ENCODE measurements at regions not wholly inside any gene's neighbourhood (a gene's known extent, or its start where the extent isn't known, plus 50 kb on each side); places are given as distances from the start of the nearest gene placed in this dataset.

GRCh38 chr6:82072751-82073150 lies 174.8 kb downstream of the IBTK start:
- Histone ChIP-seq H3K27me3 (replicated peaks in 2 of 5; ENCODE audit: control insufficient read depth in 4 of 5, insufficient read depth in 5 of 5, low read length in 4 of 5) (no peaks in the 10 kb centered on the region), H3K36me3 (ENCODE audit: control insufficient read depth in 4 of 4, insufficient read depth in 4 of 4, low read length in 3 of 4) (no peaks in the 10 kb centered on the region), H3K4me3 (ENCODE audit: control insufficient read depth in 1 of 7, extremely low read depth in 1 of 7, insufficient read depth in 4 of 7, low read depth in 2 of 7, low read length in 6 of 7) (no peak overlapping the region), H3K27ac (ENCODE audit: insufficient read depth in 1 of 2, low read depth in 1 of 2, low read length in 2 of 2, poor library complexity in 1 of 2, severe bottlenecking in 2 of 2) (no peak overlapping the region), H3K9me3 (ENCODE audit: control extremely low read depth in 1 of 5, control insufficient read depth in 4 of 5, insufficient read depth in 2 of 5, low read depth in 1 of 5, low read length in 4 of 5) (no peaks in the 10 kb centered on the region), H3K4me1 (ENCODE audit: control extremely low read depth in 1 of 4, control insufficient read depth in 4 of 4, insufficient read depth in 4 of 4, low read length in 3 of 4) (no peaks in the 10 kb centered on the region)
- CTCF ChIA-PET, result no interaction called here
- 100% methylated on average over 1 of the region's 4 CpGs for WGBS (ENCODE audit: insufficient coverage)
- DNase-seq, result no peak
- POLR2A ChIA-PET, result interaction anchor here (1.2 kb wide), 1 partner anchor 12 kb away, joined by 4 read pairs; no protein-coding TSS in a partner anchor

- DNase-seq, result no peak
- Histone ChIP-seq H3K4me3 (ENCODE audit: control insufficient read depth in 1 of 7, extremely low read depth in 1 of 7, insufficient read depth in 4 of 7, low read depth in 2 of 7, low read length in 6 of 7) (no peak overlapping the region), H3K9me3 (ENCODE audit: control extremely low read depth in 1 of 5, control insufficient read depth in 4 of 5, insufficient read depth in 2 of 5, low read depth in 1 of 5, low read length in 4 of 5) (no peaks in the 10 kb centered on the region), H3K4me1 (ENCODE audit: control extremely low read depth in 1 of 4, control insufficient read depth in 4 of 4, insufficient read depth in 4 of 4, low read length in 3 of 4) (peaks cover 0 to 2% (median 0%) of the 10 kb centered on the region in 4 experiments), H3K36me3 (ENCODE audit: control insufficient read depth in 4 of 4, insufficient read depth in 4 of 4, low read length in 3 of 4) (no peaks in the 10 kb centered on the region), H3K27ac (ENCODE audit: insufficient read depth in 1 of 2, low read depth in 1 of 2, low read length in 2 of 2, poor library complexity in 1 of 2, severe bottlenecking in 2 of 2) (no peak overlapping the region), H3K27me3 (replicated peaks in 2 of 5; ENCODE audit: control insufficient read depth in 4 of 5, insufficient read depth in 5 of 5, low read length in 4 of 5) (no peaks in the 10 kb centered on the region)
- ChIA-PET POLR2A (interaction anchor here (1.2 kb wide), 1 partner anchor 11 kb away, joined by 4 read pairs; no protein-coding TSS in a partner anchor), CTCF (no interaction called here)
- 89% methylated on average over 1 of the region's 1 CpG for WGBS (ENCODE audit: insufficient coverage)
Observed at GRCh38 chr6:82072121-82072521, 175.4 kb downstream of the IBTK start.

GRCh38 chr6:82068721-82069120 lies 178.8 kb downstream of the IBTK start:
- ChIA-PET CTCF (no interaction called here), POLR2A (no interaction called here)
- DNase-seq, result no peak
- no peaks in the 10 kb centered on the region for H3K36me3 ChIP-seq (ENCODE audit: control insufficient read depth in 4 of 4, insufficient read depth in 4 of 4, low read length in 3 of 4)
- H3K27me3 ChIP-seq (replicated peaks in 2 of 5; ENCODE audit: control insufficient read depth in 4 of 5, insufficient read depth in 5 of 5, low read length in 4 of 5), result no peaks in the 10 kb centered on the region
- H3K4me1 ChIP-seq (ENCODE audit: control extremely low read depth in 1 of 4, control insufficient read depth in 4 of 4, insufficient read depth in 4 of 4, low read length in 3 of 4), result peaks cover 0 to 4% (median 0%) of the 10 kb centered on the region in 4 experiments
- no peak overlapping the region for H3K4me3 ChIP-seq (ENCODE audit: control insufficient read depth in 1 of 7, extremely low read depth in 1 of 7, insufficient read depth in 4 of 7, low read depth in 2 of 7, low read length in 6 of 7)
- H3K27ac ChIP-seq (ENCODE audit: insufficient read depth in 1 of 2, low read depth in 1 of 2, low read length in 2 of 2, poor library complexity in 1 of 2, severe bottlenecking in 2 of 2), result no peak overlapping the region
- H3K9me3 ChIP-seq (ENCODE audit: control extremely low read depth in 1 of 5, control insufficient read depth in 4 of 5, insufficient read depth in 2 of 5, low read depth in 1 of 5, low read length in 4 of 5), result no peaks in the 10 kb centered on the region
- 50% methylated on average over 2 of the region's 2 CpGs for WGBS (ENCODE audit: insufficient coverage)

GRCh38 chr6:82066991-82067411 lies 180.5 kb downstream of the IBTK start:
- no peaks in the 10 kb centered on the region for H3K36me3 ChIP-seq (ENCODE audit: control insufficient read depth in 4 of 4, insufficient read depth in 4 of 4, low read length in 3 of 4)
- H3K27me3 ChIP-seq (replicated peaks in 2 of 5; ENCODE audit: control insufficient read depth in 4 of 5, insufficient read depth in 5 of 5, low read length in 4 of 5), result no peaks in the 10 kb centered on the region
- peaks cover 0 to 4% (median 0%) of the 10 kb centered on the region in 4 experiments for H3K4me1 ChIP-seq (ENCODE audit: control extremely low read depth in 1 of 4, control insufficient read depth in 4 of 4, insufficient read depth in 4 of 4, low read length in 3 of 4)
- CTCF ChIA-PET, result no interaction called here
- H3K27ac ChIP-seq (ENCODE audit: insufficient read depth in 1 of 2, low read depth in 1 of 2, low read length in 2 of 2, poor library complexity in 1 of 2, severe bottlenecking in 2 of 2), result no peak overlapping the region
- POLR2A ChIA-PET, result no interaction called here
- H3K4me3 ChIP-seq (ENCODE audit: control insufficient read depth in 1 of 7, extremely low read depth in 1 of 7, insufficient read depth in 4 of 7, low read depth in 2 of 7, low read length in 6 of 7), result no peak overlapping the region
- DNase-seq, result peak in 1 of 3 donors; percentile 1
- no peaks in the 10 kb centered on the region for H3K9me3 ChIP-seq (ENCODE audit: control extremely low read depth in 1 of 5, control insufficient read depth in 4 of 5, insufficient read depth in 2 of 5, low read depth in 1 of 5, low read length in 4 of 5)
- WGBS (ENCODE audit: insufficient coverage), result no CpG with 5 or more reads among the region's 4 CpGs

- Histone ChIP-seq H3K4me3 (ENCODE audit: control insufficient read depth in 1 of 7, extremely low read depth in 1 of 7, insufficient read depth in 4 of 7, low read depth in 2 of 7, low read length in 6 of 7) (no peak overlapping the region), H3K36me3 (ENCODE audit: control insufficient read depth in 4 of 4, insufficient read depth in 4 of 4, low read length in 3 of 4) (no peaks in the 10 kb centered on the region), H3K27me3 (replicated peaks in 2 of 5; ENCODE audit: control insufficient read depth in 4 of 5, insufficient read depth in 5 of 5, low read length in 4 of 5) (no peaks in the 10 kb centered on the region), H3K27ac (ENCODE audit: insufficient read depth in 1 of 2, low read depth in 1 of 2, low read length in 2 of 2, poor library complexity in 1 of 2, severe bottlenecking in 2 of 2) (no peak overlapping the region), H3K4me1 (ENCODE audit: control extremely low read depth in 1 of 4, control insufficient read depth in 4 of 4, insufficient read depth in 4 of 4, low read length in 3 of 4) (peaks cover 0 to 4% (median 0%) of the 10 kb centered on the region in 4 experiments), H3K9me3 (ENCODE audit: control extremely low read depth in 1 of 5, control insufficient read depth in 4 of 5, insufficient read depth in 2 of 5, low read depth in 1 of 5, low read length in 4 of 5) (no peaks in the 10 kb centered on the region)
- CTCF ChIA-PET, result no interaction called here
- DNase-seq, result no peak
- POLR2A ChIA-PET, result no interaction called here
Observed at GRCh38 chr6:82066196-82066595, 181.3 kb downstream of the IBTK start.

GRCh38 chr6:82063574-82063973 lies 184.0 kb downstream of the IBTK start:
- Histone ChIP-seq H3K36me3 (ENCODE audit: control insufficient read depth in 4 of 4, insufficient read depth in 4 of 4, low read length in 3 of 4) (no peaks in the 10 kb centered on the region), H3K4me3 (ENCODE audit: control insufficient read depth in 1 of 7, extremely low read depth in 1 of 7, insufficient read depth in 4 of 7, low read depth in 2 of 7, low read length in 6 of 7) (no peak overlapping the region), H3K27me3 (replicated peaks in 2 of 5; ENCODE audit: control insufficient read depth in 4 of 5, insufficient read depth in 5 of 5, low read length in 4 of 5) (no peaks in the 10 kb centered on the region), H3K27ac (ENCODE audit: insufficient read depth in 1 of 2, low read depth in 1 of 2, low read length in 2 of 2, poor library complexity in 1 of 2, severe bottlenecking in 2 of 2) (no peak overlapping the region), H3K4me1 (ENCODE audit: control extremely low read depth in 1 of 4, control insufficient read depth in 4 of 4, insufficient read depth in 4 of 4, low read length in 3 of 4) (peaks cover 0 to 4% (median 0%) of the 10 kb centered on the region in 4 experiments), H3K9me3 (ENCODE audit: control extremely low read depth in 1 of 5, control insufficient read depth in 4 of 5, insufficient read depth in 2 of 5, low read depth in 1 of 5, low read length in 4 of 5) (no peaks in the 10 kb centered on the region)
- ChIA-PET POLR2A (no interaction called here), CTCF (no interaction called here)
- no CpG with 5 or more reads among the region's 3 CpGs for WGBS (ENCODE audit: insufficient coverage)
- DNase-seq, result no peak

GRCh38 chr6:82062219-82062618 lies 185.3 kb downstream of the IBTK start:
- Histone ChIP-seq H3K4me1 (ENCODE audit: control extremely low read depth in 1 of 4, control insufficient read depth in 4 of 4, insufficient read depth in 4 of 4, low read length in 3 of 4) (peaks cover 0 to 3% (median 0%) of the 10 kb centered on the region in 4 experiments), H3K9me3 (ENCODE audit: control extremely low read depth in 1 of 5, control insufficient read depth in 4 of 5, insufficient read depth in 2 of 5, low read depth in 1 of 5, low read length in 4 of 5) (no peaks in the 10 kb centered on the region), H3K36me3 (ENCODE audit: control insufficient read depth in 4 of 4, insufficient read depth in 4 of 4, low read length in 3 of 4) (no peaks in the 10 kb centered on the region), H3K27ac (ENCODE audit: insufficient read depth in 1 of 2, low read depth in 1 of 2, low read length in 2 of 2, poor library complexity in 1 of 2, severe bottlenecking in 2 of 2) (no peak overlapping the region), H3K27me3 (replicated peaks in 2 of 5; ENCODE audit: control insufficient read depth in 4 of 5, insufficient read depth in 5 of 5, low read length in 4 of 5) (no peaks in the 10 kb centered on the region), H3K4me3 (ENCODE audit: control insufficient read depth in 1 of 7, extremely low read depth in 1 of 7, insufficient read depth in 4 of 7, low read depth in 2 of 7, low read length in 6 of 7) (no peak overlapping the region)
- ChIA-PET POLR2A (no interaction called here), CTCF (interaction anchor here (0.6 kb wide), 1 partner anchor 1753 kb away, joined by 3 read pairs; no protein-coding TSS in a partner anchor)
- DNase-seq, result no peak
- 80% methylated on average over 5 of the region's 7 CpGs for WGBS (ENCODE audit: insufficient coverage)

Measured in common myeloid progenitor, CD34-positive (primary cell).